Gastrocnemius medialis (tissue), 4 donors: ENCODE measurements at regions not wholly inside any gene's neighbourhood (a gene's known extent, or its start where the extent isn't known, plus 50 kb on each side); places are given as distances from the start of the nearest gene placed in this dataset.

Source experiments
- ATAC-seq, 2 donors: fragments of 150-250 bp; one replicate each; pipeline ENCODE4 v1.9.1; 2016
- DNase-seq, 2 donors: peaks; one replicate each; pipeline ENCODE4 v3.0.0-alpha.2; 2019
- H3K27ac ChIP-seq, 4 donors: fragments of 200-600 bp; sonication (generic); 1 replicate in 1 of 4; 2 replicates in 3 of 4; pipeline ENCODE4 v1.5.1; 2016 to 2018; ENCODE audit warnings: mild to moderate bottlenecking in 2 of 4, moderate library complexity in 1 of 4
- H3K27me3 ChIP-seq, 3 donors: fragments of 200-600 bp; sonication (generic) in 2 of 3; 1 replicate in 1 of 3; 2 replicates in 2 of 3; pipeline versions ENCODE4 v1.5.1 to v1.6.0; 2016 to 2019; ENCODE audit warnings: mild to moderate bottlenecking in 1 of 3, moderate library complexity in 1 of 3
- H3K36me3 ChIP-seq, 2 donors: fragments of 200-600 bp; sonication (generic) in 1 of 2; one replicate each; pipeline ENCODE4 v1.5.1; 2017 to 2018
- H3K4me1 ChIP-seq, 2 donors: fragments of 200-600 bp; sonication (generic) in 1 of 2; one replicate each; pipeline ENCODE4 v1.5.1; 2016 to 2017; ENCODE audit warnings: mild to moderate bottlenecking in 2 of 2
- H3K4me3 ChIP-seq, 4 donors: fragments of 200-600 bp; sonication (generic) in 3 of 4; 1 replicate in 1 of 4; 2 replicates in 3 of 4; pipeline ENCODE4 v1.5.1; 2016 to 2019; ENCODE audit warnings: mild to moderate bottlenecking in 2 of 4
- H3K9me3 ChIP-seq, 3 donors: fragments of 200-600 bp; sonication (generic) in 2 of 3; 1 replicate in 1 of 3; 2 replicates in 2 of 3; pipeline ENCODE4 v1.5.1; 2016 to 2019
- POLR2A ChIP-seq, 2 donors: fragments of 450-650 bp; IDR thresholded peaks; one replicate each; pipeline ENCODE4 v1.6.1; 2017; ENCODE audit warnings: antibody characterized with exemption in 2 of 2, mild to moderate bottlenecking in 2 of 2, moderate library complexity in 2 of 2
- in situ Hi-C, 4 donors: fragments of 200-750 bp; cut with MboI; loops; one replicate each; pipeline versions ENCODE4 v1.15.0 to v1.8.0; 2017; ENCODE audit warnings: low sequenced_read_pairs in 4 of 4
- intact Hi-C: fragments of 100-400 bp; cut with DNase I; formaldehyde crosslinking; loops from one replicate; pipeline ENCODE4 v1.15.1; 2023; ENCODE audit warnings: low total_unique reads
- TF ChIP-seq, protein P1 (sequence below), 5 experiments: fragments of 450-650 bp in 3 of 5; fragments of 200-600 bp in 2 of 5; sonication (generic) in 2 of 5; IDR thresholded peaks in 4 of 5; conservative IDR thresholded peaks in 1 of 5; 1 replicate in 4 of 5; 2 replicates in 1 of 5; pipeline ENCODE4 v1.5.1; 2016 to 2019; ENCODE audit warnings: antibody characterized with exemption in 5 of 5, mild to moderate bottlenecking in 3 of 5, moderate library complexity in 3 of 5

DNA sequence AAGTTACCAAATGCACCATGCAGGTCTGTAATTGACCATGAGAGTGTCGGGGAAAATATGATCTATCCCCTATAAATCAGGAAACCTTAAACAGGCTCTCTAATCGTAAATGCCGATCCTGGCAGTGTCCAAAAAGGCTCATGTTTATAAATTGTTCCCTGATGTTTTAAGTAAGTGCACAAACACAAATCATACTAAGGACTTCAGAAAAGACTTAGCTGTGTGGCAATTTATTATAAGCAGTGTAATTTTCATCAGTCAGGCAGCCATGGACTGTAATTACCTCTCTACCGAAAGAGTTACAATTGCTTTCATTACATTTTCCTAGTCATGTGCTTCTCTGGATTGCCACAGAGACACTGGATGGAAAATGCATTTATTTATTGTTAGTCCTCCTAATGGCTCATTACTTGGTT lies 73.4 kb upstream of the COX10 start:
- ATAC-seq, result no peak
- Histone ChIP-seq H3K4me3 (no peak overlapping the region), H3K27ac (no peak overlapping the region), H3K4me1 (no peaks in the 10 kb centered on the region), H3K9me3 (no peaks in the 10 kb centered on the region), H3K27me3 (no peaks in the 10 kb centered on the region), H3K36me3 (no peaks in the 10 kb centered on the region)
- no peak for DNase-seq
- in situ Hi-C loops (no loop called here), intact Hi-C loops (no loop called here)
- TF ChIP-seq, protein P1, sequence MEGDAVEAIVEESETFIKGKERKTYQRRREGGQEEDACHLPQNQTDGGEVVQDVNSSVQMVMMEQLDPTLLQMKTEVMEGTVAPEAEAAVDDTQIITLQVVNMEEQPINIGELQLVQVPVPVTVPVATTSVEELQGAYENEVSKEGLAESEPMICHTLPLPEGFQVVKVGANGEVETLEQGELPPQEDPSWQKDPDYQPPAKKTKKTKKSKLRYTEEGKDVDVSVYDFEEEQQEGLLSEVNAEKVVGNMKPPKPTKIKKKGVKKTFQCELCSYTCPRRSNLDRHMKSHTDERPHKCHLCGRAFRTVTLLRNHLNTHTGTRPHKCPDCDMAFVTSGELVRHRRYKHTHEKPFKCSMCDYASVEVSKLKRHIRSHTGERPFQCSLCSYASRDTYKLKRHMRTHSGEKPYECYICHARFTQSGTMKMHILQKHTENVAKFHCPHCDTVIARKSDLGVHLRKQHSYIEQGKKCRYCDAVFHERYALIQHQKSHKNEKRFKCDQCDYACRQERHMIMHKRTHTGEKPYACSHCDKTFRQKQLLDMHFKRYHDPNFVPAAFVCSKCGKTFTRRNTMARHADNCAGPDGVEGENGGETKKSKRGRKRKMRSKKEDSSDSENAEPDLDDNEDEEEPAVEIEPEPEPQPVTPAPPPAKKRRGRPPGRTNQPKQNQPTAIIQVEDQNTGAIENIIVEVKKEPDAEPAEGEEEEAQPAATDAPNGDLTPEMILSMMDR (IDR thresholded peaks at IDR 0.05 in 4 of 5, conservative IDR thresholded peaks at IDR 0.05 in 1 of 5), result no peak
- TF ChIP-seq POLR2A (IDR thresholded peaks at IDR 0.05), result no peak

DNA sequence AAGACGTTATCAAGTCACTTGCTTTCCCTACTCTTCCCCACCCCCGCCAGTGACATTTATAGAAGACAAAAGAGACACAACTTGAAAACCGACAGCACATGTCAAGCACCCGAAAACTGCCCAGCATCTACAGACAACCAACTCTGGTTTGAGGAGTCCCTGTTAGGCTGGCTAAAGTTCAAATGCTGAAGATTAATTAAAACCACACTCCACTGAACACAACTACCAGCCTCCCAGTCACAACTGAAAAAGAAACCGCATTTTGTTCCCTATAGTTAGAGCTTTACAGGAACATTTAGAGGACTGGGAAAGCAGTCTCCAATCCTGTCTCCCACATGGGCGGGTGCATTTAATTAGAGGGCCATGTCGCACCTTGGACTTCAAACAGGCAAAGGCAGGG lies 73.0 kb upstream of the COX10 start:
- in situ Hi-C loops (no loop called here), intact Hi-C loops (no loop called here)
- no peaks in the 10 kb centered on the region for H3K36me3 ChIP-seq

DNA sequence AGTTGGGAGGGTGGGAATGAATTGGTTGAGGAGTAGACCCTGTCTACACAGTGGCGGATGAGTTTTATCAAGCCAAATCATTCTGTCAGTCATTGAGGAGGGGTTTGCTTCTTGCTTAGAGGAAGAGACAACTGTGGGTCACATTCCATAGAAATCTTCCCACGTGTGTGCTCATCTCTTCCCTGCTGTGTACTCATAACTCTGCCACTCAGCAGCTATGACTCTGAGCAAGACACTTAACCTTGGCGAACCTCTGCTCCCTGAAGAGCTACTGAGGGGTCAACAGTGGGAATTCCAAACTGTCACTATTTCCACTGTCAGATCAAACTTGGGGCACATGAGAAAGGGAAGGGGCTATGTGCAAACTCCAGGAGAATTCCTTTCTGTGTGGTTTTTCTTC lies 72.6 kb upstream of the COX10 start:
- in situ Hi-C loops (no loop called here), intact Hi-C loops (no loop called here)
- Histone ChIP-seq H3K27ac (no peak overlapping the region), H3K36me3 (no peaks in the 10 kb centered on the region), H3K4me3 (no peak overlapping the region), H3K9me3 (no peaks in the 10 kb centered on the region), H3K27me3 (no peaks in the 10 kb centered on the region), H3K4me1 (no peaks in the 10 kb centered on the region)
- DNase-seq, result no peak
- TF ChIP-seq POLR2A (IDR thresholded peaks at IDR 0.05), result no peak
- TF ChIP-seq, protein P1 (IDR thresholded peaks at IDR 0.05 in 4 of 5, conservative IDR thresholded peaks at IDR 0.05 in 1 of 5), result no peak
- ATAC-seq, result no peak

More for the DNA sequence above, 73.0 kb upstream of the COX10 start:
- no peaks in the 10 kb centered on the region for H3K27me3 ChIP-seq
- no peaks in the 10 kb centered on the region for H3K4me1 ChIP-seq
- no peak overlapping the region for H3K27ac ChIP-seq
- DNase-seq (no peak), ATAC-seq (no peak)
- TF ChIP-seq, protein P1 (IDR thresholded peaks at IDR 0.05 in 4 of 5, conservative IDR thresholded peaks at IDR 0.05 in 1 of 5), result no peak
- no peak for TF ChIP-seq POLR2A (IDR thresholded peaks at IDR 0.05)
- no peak overlapping the region for H3K4me3 ChIP-seq
- H3K9me3 ChIP-seq, result no peaks in the 10 kb centered on the region

DNA sequence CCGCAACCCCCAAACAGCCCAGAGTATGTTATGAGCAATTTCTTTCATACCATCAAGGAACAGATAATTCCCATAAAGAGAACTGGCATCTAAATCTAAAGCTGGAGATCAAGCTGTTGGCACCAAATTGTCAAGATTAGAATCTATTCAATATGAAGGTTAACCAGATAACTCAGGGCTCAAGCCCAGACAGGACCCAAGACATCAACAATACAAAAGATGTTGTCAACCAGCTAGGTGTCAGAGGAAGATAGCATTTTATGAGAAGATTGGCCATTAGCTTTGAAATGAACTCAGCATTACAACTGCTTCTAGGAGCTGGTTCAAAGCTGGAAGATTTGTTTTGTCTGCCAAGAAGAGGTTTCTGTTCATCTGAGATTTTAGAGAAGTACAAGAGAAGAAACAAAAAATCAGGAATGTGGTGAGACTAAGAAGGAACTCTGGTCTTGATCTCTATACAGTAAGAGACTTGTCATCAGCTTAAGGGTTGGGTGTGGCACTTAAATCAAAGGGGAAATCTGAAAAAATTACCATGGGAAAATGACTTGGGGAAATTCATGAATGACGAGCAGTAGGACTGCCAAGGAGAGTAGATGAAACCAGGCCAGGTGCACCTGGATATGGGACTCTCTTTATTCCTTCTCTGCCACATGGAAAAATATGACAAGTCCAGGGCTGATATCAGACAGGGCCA lies 64.2 kb upstream of the COX10 start:
- in situ Hi-C loops, result no loop called here
- no peak for ATAC-seq
- no peak for TF ChIP-seq POLR2A (IDR thresholded peaks at IDR 0.05)
- TF ChIP-seq, protein P1 (IDR thresholded peaks at IDR 0.05 in 4 of 5, conservative IDR thresholded peaks at IDR 0.05 in 1 of 5), result no peak
- Histone ChIP-seq H3K27ac (no peak overlapping the region), H3K27me3 (no peaks in the 10 kb centered on the region), H3K4me3 (no peak overlapping the region), H3K36me3 (no peaks in the 10 kb centered on the region), H3K9me3 (no peaks in the 10 kb centered on the region), H3K4me1 (no peaks in the 10 kb centered on the region)
- no peak for DNase-seq
- intact Hi-C loops, result no loop called here
